NCI-H2196 treated with DMSO at 0.1 percent for 48 hours (cell line): ENCODE measurements at regions not wholly inside any gene's neighbourhood (a gene's known extent, or its start where the extent isn't known, plus 50 kb on each side); places are given as distances from the start of the nearest gene placed in this dataset.

ENCODE experiments used
- DNase-seq: peaks from one replicate; lab custom pipeline; 2025; ENCODE audit not compliant: unreplicated experiment; lab: John Stamatoyannopoulos, UW

- no peak for DNase-seq
Observed at GRCh38 chr12:78403681-78404080, 460.9 kb upstream of the SYT1 start.

- no peak for DNase-seq
Observed at GRCh38 chr12:78406213-78406612, 458.4 kb upstream of the SYT1 start.

- DNase-seq: no peak
Observed at GRCh38 chr12:78406828-78407227, 457.7 kb upstream of the SYT1 start.

DNA sequence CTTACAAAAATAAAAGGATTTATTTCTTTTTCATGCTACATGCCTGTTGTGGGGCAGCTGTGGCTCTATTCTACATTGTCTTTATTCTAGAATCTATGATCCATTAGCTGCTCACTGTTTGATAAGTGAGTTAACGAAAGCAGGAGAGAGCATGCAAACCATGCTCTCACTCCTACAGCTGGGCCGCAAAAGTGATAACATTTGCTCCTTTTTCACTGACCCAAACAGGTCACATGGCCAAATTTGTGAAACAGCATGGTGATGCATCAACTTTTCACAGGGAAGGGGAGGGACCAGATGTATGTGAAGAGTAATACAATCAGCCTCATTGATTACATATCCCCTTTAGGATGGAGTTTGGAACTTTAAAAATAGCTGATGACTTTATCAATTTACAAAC, 456.9 kb upstream of the SYT1 start:
- no peak for DNase-seq

GRCh38 chr12:78414071-78414470, 450.5 kb upstream of the SYT1 start:
- DNase-seq: no peak

DNA sequence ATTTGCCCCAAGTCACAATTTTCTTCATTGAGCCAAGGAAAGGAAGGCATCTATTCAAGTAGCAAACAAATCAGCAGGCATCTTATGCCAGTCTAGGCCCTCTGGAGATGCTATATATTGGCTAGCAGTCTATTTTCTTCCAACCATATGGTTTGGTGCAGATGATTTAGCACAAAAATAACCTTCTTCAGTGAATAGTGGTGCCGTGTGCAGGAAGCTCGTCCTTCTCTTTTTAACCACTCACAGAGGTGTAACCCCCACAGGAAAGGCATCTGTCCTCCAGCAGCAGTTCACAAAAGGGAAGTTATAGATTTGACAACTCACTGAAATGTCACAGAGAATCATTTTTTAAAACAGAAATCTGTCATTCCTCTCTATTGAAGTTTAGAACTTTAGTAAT, 445.7 kb upstream of the SYT1 start:
- no peak for DNase-seq

DNA sequence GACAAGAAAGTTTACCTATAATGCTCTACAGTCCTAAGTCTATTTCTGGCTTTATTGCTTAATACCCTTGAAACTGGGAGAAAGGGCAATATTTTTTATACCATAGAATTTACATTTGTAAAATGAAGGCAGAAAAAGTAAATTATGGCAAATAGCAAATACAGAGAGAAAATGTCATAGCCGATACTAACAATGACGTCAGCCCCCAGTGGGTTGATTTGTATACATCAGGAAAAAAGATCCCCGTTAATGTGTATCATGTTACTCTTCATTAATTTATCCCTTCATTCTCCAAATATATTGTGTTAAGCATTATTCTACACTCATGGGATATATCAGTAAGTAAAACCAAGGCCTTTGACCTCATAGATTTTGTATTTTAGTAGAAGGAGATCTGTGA, 445.1 kb upstream of the SYT1 start:
- no peak for DNase-seq

- DNase-seq: no peak
Observed at GRCh38 chr12:78420991-78421390, 443.6 kb upstream of the SYT1 start.

DNA sequence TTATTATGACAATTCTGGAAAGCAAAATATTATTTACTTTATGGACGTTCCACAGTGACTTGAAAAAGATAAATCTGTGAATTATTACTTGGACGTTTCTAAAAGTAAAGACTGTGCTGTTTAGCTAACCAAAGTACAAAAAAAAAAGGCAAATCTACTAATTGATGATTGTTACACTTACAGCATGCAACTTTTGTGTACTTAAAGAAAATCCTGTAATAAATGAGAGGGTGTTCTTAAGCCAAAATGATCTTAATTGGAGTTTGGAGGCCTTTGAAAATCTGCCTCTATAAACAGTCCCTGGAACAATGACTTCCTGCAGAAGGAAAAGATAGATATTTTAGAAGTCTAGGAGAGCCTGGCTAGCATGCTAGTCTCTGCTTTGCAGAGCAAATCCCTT, 434.0 kb upstream of the SYT1 start:
- no peak for DNase-seq

GRCh38 chr12:78431931-78432330, 432.6 kb upstream of the SYT1 start:
- DNase-seq: no peak

GRCh38 chr12:78439666-78440065, 424.9 kb upstream of the SYT1 start:
- DNase-seq: no peak

DNA sequence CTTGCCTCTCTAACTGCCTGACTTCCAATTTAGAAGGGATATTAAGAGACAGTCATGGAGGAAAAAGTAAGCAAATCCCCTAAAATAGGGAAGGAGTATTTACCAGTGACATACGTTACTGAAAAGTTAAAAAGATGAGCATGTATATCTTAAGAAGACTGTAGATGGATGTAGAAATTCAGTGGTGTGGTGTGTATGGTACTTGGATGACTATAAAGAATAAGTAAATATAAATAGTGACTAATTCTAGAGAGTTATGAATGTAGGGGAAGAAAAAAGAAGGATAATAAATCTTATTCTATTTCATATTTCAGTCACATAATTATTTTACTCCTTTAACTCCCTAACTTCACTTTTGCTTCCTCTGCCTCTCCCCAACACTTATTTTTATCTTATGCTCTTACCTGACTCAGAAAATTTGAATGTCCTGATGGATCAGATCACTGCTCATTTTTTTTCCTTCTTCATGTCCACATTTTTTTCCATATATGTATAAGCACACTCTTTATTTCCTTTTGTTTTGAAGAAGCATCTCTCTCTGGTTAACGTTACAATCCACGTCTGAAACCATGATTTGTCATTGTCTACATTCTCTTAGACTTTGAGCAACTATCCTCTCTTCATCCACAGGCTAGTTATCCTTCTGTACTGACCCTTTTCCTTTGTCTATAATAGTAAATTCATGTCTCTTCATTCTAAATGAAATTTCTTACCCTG, 422.7 kb upstream of the SYT1 start:
- DNase-seq: no peak

GRCh38 chr12:78442454-78442801, 422.1 kb upstream of the SYT1 start:
- no peak for DNase-seq

GRCh38 chr12:78446555-78446954, 418.0 kb upstream of the SYT1 start:
- no peak for DNase-seq

- no peak for DNase-seq
Observed at GRCh38 chr12:78447373-78447772, 417.2 kb upstream of the SYT1 start.

- no peak for DNase-seq
Observed at GRCh38 chr12:78448692-78449091, 415.9 kb upstream of the SYT1 start.

GRCh38 chr12:78455991-78456390, 408.6 kb upstream of the SYT1 start:
- DNase-seq: no peak

GRCh38 chr12:78457938-78458337, 406.6 kb upstream of the SYT1 start:
- DNase-seq: no peak

DNA sequence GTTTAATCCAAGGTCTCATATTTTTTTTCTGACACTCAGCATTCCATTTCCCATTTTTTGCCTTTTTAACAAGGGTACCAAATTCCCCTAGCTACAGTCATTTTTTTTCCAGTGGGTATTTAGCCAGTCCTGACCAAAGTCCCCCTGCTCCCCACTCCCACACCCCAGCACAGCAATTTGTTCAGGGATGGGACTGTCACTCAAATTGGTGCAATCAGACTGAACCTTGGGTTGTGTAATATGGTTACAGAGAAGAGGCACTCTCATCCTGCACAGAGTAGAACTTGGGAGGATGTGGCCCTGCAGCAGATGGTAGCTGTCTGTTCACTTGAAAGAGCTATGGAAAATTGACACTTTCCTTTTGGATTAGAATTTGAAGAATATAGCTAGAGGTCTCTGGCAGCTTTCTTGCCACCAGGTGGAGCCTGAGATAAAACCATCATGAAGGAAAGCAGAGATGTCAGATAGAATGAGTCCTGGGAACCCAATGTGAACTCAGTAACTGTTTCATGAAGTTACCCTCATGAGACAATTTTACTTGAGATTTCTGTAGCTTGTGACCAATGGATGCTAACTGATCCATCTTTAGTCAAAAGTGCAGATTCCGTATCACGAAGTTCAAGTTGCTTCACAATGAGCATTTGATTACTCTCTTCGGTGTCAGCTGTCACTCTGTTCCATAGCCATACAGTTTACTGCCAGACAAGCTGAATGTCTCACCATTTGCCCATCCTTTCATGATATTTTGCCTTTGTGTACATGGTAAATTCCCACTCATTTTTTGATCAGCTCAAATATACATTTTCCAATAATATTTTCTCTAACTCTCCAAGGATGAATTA, 394.0 kb upstream of the SYT1 start:
- DNase-seq: peak; percentile 3

DNA sequence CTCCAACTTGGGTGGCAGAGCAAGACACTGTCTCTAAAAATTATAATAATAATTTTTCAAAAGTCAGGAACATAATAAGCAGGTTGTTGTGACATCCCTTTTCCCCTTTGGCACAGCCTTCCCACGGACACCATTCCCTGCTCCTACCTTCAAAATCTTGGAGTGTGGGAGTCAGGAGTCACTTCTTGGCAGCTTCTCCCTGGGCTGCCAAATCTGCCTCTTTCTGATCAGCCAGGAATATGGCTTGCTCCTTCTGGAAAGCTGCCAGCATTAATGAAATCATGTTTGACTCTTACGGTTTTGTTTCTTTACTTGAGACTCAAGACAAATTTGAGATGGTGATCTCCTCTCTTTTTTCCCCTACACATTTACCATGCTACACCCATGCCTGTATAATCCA, 391.4 kb upstream of the SYT1 start:
- no peak for DNase-seq

GRCh38 chr12:78473561-78473960, 391.0 kb upstream of the SYT1 start:
- DNase-seq: no peak

DNA sequence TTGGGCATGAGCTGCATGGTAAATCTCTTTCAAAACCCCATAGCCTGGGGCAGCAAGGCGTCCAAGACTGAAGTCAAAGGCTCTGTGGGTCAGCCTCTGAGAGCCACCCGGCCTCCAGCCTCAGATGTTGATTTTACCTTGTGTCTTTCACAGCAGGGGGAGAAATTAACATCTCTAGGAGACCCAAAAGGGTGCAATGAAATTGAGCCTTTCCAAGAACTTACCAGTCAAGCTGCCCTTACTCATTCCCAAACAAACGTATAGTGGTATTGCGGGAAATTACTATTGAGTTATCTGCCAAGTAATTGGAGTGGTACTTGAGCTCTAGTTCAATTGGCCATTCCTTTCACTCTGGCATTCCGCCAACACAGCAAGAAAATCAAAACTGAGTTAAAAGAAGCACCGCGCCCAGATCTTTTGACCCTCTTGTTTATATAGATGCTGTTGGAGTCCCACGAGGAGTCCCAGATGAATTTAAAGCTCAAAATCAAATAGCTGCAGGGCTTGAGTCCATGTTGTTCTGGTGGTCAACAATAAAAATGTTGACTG, 380.7 kb upstream of the SYT1 start:
- DNase-seq: peak; percentile 3
